K562 (cell line): ENCODE measurements at regions not wholly inside any gene's neighbourhood (a gene's known extent, or its start where the extent isn't known, plus 50 kb on each side); places are given as distances from the start of the nearest gene placed in this dataset.

ENCODE experiments used
- ETV1 ChIP-seq: fragments of 450-650 bp; conservative IDR thresholded peaks from 2 replicates; pipeline ENCODE4 v1.6.1; 2016; ENCODE audit warnings: missing genetic modification characterization, control low read depth, low read depth, missing compliant biosample characterization
- SMAD1 ChIP-seq: fragments of 150-350 bp; IDR thresholded peaks from 2 replicates; pipeline ENCODE4 v1.6.1; 2014; ENCODE audit warnings: low read length, low read depth; ENCODE audit not compliant: partially characterized antibody
- ZNF263 ChIP-seq: sonication (generic); formaldehyde crosslinking; IDR thresholded peaks from 2 replicates; pipeline ENCODE4 v1.8.0; 2022; ENCODE audit warnings: mild to moderate bottlenecking, missing genetic modification reagents, borderline replicate concordance
- TF ChIP-seq, protein P1 (sequence below): fragments of 450-650 bp; IDR thresholded peaks from 2 replicates; pipeline ENCODE4 v1.6.1; 2016; ENCODE audit warnings: mild to moderate bottlenecking, moderate library complexity
- TF ChIP-seq, protein P2 (sequence below): IDR thresholded peaks from 2 replicates; pipeline ENCODE4 v1.6.1; 2012; ENCODE audit warnings: low read depth, low read length, improper control_type of control experiment, borderline replicate concordance
- TF ChIP-seq, protein P3 (sequence below): IDR thresholded peaks from 3 replicates; pipeline ENCODE4 v1.6.1; 2011; ENCODE audit warnings: borderline replicate concordance, mild to moderate bottlenecking, moderate library complexity; ENCODE audit not compliant: insufficient read length; ENCODE audit errors: extremely low read depth
- TF ChIP-seq, protein P4 (sequence below): IDR thresholded peaks from 2 replicates; pipeline ENCODE4 v1.6.1; 2014; ENCODE audit warnings: antibody characterized with exemption

DNA sequence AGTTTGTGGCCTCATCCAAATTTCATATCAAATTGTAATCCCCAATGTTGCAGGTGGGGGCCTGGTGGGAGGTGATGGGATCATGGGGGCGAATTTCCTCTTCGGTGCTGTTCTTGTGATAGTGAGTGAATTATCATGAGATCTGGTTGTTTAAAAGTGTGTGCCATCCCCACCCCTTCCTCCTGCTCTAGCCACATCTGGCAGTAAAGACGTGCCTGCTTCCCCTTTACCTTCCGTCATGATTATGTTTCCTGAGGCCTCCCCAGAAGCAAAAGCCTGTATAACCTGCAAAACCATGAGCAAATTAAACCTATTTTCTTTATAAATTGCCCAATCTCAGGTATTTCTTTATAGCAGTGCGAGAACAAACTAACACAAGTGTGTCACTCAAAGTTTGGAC, 71.0 kb upstream of the MOCS2 start (continued):
- TF ChIP-seq, protein P1, sequence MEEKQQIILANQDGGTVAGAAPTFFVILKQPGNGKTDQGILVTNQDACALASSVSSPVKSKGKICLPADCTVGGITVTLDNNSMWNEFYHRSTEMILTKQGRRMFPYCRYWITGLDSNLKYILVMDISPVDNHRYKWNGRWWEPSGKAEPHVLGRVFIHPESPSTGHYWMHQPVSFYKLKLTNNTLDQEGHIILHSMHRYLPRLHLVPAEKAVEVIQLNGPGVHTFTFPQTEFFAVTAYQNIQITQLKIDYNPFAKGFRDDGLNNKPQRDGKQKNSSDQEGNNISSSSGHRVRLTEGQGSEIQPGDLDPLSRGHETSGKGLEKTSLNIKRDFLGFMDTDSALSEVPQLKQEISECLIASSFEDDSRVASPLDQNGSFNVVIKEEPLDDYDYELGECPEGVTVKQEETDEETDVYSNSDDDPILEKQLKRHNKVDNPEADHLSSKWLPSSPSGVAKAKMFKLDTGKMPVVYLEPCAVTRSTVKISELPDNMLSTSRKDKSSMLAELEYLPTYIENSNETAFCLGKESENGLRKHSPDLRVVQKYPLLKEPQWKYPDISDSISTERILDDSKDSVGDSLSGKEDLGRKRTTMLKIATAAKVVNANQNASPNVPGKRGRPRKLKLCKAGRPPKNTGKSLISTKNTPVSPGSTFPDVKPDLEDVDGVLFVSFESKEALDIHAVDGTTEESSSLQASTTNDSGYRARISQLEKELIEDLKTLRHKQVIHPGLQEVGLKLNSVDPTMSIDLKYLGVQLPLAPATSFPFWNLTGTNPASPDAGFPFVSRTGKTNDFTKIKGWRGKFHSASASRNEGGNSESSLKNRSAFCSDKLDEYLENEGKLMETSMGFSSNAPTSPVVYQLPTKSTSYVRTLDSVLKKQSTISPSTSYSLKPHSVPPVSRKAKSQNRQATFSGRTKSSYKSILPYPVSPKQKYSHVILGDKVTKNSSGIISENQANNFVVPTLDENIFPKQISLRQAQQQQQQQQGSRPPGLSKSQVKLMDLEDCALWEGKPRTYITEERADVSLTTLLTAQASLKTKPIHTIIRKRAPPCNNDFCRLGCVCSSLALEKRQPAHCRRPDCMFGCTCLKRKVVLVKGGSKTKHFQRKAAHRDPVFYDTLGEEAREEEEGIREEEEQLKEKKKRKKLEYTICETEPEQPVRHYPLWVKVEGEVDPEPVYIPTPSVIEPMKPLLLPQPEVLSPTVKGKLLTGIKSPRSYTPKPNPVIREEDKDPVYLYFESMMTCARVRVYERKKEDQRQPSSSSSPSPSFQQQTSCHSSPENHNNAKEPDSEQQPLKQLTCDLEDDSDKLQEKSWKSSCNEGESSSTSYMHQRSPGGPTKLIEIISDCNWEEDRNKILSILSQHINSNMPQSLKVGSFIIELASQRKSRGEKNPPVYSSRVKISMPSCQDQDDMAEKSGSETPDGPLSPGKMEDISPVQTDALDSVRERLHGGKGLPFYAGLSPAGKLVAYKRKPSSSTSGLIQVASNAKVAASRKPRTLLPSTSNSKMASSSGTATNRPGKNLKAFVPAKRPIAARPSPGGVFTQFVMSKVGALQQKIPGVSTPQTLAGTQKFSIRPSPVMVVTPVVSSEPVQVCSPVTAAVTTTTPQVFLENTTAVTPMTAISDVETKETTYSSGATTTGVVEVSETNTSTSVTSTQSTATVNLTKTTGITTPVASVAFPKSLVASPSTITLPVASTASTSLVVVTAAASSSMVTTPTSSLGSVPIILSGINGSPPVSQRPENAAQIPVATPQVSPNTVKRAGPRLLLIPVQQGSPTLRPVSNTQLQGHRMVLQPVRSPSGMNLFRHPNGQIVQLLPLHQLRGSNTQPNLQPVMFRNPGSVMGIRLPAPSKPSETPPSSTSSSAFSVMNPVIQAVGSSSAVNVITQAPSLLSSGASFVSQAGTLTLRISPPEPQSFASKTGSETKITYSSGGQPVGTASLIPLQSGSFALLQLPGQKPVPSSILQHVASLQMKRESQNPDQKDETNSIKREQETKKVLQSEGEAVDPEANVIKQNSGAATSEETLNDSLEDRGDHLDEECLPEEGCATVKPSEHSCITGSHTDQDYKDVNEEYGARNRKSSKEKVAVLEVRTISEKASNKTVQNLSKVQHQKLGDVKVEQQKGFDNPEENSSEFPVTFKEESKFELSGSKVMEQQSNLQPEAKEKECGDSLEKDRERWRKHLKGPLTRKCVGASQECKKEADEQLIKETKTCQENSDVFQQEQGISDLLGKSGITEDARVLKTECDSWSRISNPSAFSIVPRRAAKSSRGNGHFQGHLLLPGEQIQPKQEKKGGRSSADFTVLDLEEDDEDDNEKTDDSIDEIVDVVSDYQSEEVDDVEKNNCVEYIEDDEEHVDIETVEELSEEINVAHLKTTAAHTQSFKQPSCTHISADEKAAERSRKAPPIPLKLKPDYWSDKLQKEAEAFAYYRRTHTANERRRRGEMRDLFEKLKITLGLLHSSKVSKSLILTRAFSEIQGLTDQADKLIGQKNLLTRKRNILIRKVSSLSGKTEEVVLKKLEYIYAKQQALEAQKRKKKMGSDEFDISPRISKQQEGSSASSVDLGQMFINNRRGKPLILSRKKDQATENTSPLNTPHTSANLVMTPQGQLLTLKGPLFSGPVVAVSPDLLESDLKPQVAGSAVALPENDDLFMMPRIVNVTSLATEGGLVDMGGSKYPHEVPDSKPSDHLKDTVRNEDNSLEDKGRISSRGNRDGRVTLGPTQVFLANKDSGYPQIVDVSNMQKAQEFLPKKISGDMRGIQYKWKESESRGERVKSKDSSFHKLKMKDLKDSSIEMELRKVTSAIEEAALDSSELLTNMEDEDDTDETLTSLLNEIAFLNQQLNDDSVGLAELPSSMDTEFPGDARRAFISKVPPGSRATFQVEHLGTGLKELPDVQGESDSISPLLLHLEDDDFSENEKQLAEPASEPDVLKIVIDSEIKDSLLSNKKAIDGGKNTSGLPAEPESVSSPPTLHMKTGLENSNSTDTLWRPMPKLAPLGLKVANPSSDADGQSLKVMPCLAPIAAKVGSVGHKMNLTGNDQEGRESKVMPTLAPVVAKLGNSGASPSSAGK: no peak
- TF ChIP-seq SMAD1: no peak
- TF ChIP-seq, protein P2, sequence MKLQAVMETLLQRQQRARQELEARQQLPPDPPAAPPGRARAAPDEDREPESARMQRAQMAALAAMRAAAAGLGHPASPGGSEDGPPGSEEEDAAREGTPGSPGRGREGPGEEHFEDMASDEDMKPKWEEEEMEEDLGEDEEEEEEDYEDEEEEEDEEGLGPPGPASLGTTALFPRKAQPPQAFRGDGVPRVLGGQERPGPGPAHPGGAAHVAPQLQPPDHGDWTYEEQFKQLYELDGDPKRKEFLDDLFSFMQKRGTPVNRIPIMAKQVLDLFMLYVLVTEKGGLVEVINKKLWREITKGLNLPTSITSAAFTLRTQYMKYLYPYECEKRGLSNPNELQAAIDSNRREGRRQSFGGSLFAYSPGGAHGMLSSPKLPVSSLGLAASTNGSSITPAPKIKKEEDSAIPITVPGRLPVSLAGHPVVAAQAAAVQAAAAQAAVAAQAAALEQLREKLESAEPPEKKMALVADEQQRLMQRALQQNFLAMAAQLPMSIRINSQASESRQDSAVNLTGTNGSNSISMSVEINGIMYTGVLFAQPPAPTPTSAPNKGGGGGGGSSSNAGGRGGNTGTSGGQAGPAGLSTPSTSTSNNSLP: no peak
- TF ChIP-seq, protein P3, sequence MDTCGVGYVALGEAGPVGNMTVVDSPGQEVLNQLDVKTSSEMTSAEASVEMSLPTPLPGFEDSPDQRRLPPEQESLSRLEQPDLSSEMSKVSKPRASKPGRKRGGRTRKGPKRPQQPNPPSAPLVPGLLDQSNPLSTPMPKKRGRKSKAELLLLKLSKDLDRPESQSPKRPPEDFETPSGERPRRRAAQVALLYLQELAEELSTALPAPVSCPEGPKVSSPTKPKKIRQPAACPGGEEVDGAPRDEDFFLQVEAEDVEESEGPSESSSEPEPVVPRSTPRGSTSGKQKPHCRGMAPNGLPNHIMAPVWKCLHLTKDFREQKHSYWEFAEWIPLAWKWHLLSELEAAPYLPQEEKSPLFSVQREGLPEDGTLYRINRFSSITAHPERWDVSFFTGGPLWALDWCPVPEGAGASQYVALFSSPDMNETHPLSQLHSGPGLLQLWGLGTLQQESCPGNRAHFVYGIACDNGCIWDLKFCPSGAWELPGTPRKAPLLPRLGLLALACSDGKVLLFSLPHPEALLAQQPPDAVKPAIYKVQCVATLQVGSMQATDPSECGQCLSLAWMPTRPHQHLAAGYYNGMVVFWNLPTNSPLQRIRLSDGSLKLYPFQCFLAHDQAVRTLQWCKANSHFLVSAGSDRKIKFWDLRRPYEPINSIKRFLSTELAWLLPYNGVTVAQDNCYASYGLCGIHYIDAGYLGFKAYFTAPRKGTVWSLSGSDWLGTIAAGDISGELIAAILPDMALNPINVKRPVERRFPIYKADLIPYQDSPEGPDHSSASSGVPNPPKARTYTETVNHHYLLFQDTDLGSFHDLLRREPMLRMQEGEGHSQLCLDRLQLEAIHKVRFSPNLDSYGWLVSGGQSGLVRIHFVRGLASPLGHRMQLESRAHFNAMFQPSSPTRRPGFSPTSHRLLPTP: no peak
- no peak for TF ChIP-seq ZNF263 (CRISPR knock-in tag)
- TF ChIP-seq, protein P4, sequence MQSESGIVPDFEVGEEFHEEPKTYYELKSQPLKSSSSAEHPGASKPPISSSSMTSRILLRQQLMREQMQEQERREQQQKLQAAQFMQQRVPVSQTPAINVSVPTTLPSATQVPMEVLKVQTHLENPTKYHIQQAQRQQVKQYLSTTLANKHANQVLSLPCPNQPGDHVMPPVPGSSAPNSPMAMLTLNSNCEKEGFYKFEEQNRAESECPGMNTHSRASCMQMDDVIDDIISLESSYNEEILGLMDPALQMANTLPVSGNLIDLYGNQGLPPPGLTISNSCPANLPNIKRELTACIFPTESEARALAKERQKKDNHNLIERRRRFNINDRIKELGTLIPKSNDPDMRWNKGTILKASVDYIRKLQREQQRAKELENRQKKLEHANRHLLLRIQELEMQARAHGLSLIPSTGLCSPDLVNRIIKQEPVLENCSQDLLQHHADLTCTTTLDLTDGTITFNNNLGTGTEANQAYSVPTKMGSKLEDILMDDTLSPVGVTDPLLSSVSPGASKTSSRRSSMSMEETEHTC: no peak
- TF ChIP-seq ETV1 (tag): no peak
- TF ChIP-seq, all 486 proteins: peak for 0
